A673 (cell line): ENCODE measurements at regions not wholly inside any gene's neighbourhood (a gene's known extent, or its start where the extent isn't known, plus 50 kb on each side); places are given as distances from the start of the nearest gene placed in this dataset.

Experiments
- BruUV-seq: library from RNA; stranded (reverse); fragments of 400-500 nt; replicated peaks from 2 replicates; lab custom pipeline; 2021; lab: Mats Ljungman, UMichigan
- CTCF ChIA-PET: fragments of 300-600 bp; sonication (Branson Sonifier 250); formaldehyde crosslinking; loops from one replicate; lab custom pipeline; 2022; ENCODE audit warnings: antibody characterized with exemption; lab: Charles Lee
- POLR2A ChIA-PET: fragments of 300-600 bp; sonication (Branson Sonifier 250); formaldehyde crosslinking; loops from one replicate; lab custom pipeline; 2022; ENCODE audit warnings: antibody characterized with exemption; ENCODE audit not compliant: low non-redundant PET; lab: Charles Lee
- DNase-seq: peaks from one replicate; pipeline ENCODE4 v3.0.0-alpha.2; 2015; ENCODE audit warnings: low spot score
- H3K27ac ChIP-seq: fragments of 200-600 bp; sonication (generic); 2 replicates; pipeline ENCODE4 v1.5.1; 2016; ENCODE audit warnings: mixed run types, low read depth, mild to moderate bottlenecking, mixed read lengths, antibody characterized with exemption, low read length; ENCODE audit not compliant: poor library complexity, severe bottlenecking
- H3K27me3 ChIP-seq: fragments of 200-600 bp; sonication (generic); replicated peaks from 2 replicates; pipeline ENCODE4 v1.6.1; 2017; ENCODE audit warnings: mixed run types, low read depth, mild to moderate bottlenecking, mixed read lengths, antibody characterized with exemption, low read length; ENCODE audit not compliant: insufficient read depth, poor library complexity
- H3K36me3 ChIP-seq: fragments of 200-600 bp; sonication (generic); 2 replicates; pipeline ENCODE4 v1.6.1; 2016; ENCODE audit warnings: mixed run types, mild to moderate bottlenecking, mixed read lengths, antibody characterized with exemption, low read length; ENCODE audit not compliant: insufficient read depth, poor library complexity, severe bottlenecking
- H3K4me1 ChIP-seq: fragments of 200-600 bp; sonication (generic); 2 replicates; pipeline ENCODE4 v1.6.1; 2017; ENCODE audit warnings: mixed run types, mild to moderate bottlenecking, mixed read lengths, antibody characterized with exemption, low read length; ENCODE audit not compliant: insufficient read depth, poor library complexity, severe bottlenecking
- H3K4me3 ChIP-seq: fragments of 200-600 bp; sonication (generic); 2 replicates; pipeline ENCODE4 v1.5.1; 2016; ENCODE audit warnings: low read depth, mixed run types, mild to moderate bottlenecking, mixed read lengths, low read length; ENCODE audit not compliant: poor library complexity, severe bottlenecking
- H3K9me3 ChIP-seq: fragments of 200-600 bp; sonication (generic); 2 replicates; pipeline ENCODE4 v1.6.1; 2016; ENCODE audit warnings: mixed run types, low read depth, mild to moderate bottlenecking, mixed read lengths, antibody characterized with exemption, low read length; ENCODE audit not compliant: poor library complexity, severe bottlenecking
- EZH2 ChIP-seq: fragments of 200-600 bp; sonication (generic); IDR thresholded peaks from 2 replicates; pipeline ENCODE4 v1.6.1; 2017; ENCODE audit warnings: borderline replicate concordance, low read depth, mild to moderate bottlenecking, mixed read lengths, antibody characterized with exemption, low read length; ENCODE audit not compliant: poor library complexity, severe bottlenecking
- intact Hi-C: fragments of 100-400 bp; cut with micrococcal nuclease; formaldehyde crosslinking; loops from one replicate; pipeline ENCODE4 v1.10.0; 2022; ENCODE audit not compliant: unreplicated experiment
- TF ChIP-seq, protein P1 (sequence below): fragments of 300-800, 200-600 bp; sonication (generic); conservative IDR thresholded peaks from 2 replicates; pipeline ENCODE4 v1.5.1; 2017; ENCODE audit warnings: low read depth, mild to moderate bottlenecking, antibody characterized with exemption, low read length, moderate library complexity, mixed read lengths

DNA sequence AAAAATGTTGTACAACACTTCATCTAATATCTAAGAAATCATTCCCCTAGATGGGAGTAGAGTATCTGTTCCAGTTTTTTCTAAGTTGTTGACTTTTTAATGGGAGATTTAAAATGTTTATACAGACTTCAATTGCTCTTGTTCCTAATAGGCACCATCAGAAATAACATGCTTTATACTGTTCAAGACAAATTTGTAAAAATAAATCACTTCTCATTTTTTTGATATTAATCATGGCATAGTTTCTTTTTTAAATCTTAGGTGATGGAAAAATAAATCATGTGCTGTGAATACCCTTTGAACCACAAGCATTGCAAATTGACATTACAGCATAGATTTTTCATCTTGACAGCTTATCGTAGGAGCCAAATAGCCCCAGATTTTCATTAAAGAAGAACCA, 473.5 kb upstream of the MGAT4C start:
- CTCF ChIA-PET = no interaction called here
- Histone ChIP-seq H3K27ac (no peak overlapping the region), H3K9me3 (no peaks in the 10 kb centered on the region), H3K4me1 (no peaks in the 10 kb centered on the region), H3K27me3 (no peaks in the 10 kb centered on the region), H3K36me3 (no peaks in the 10 kb centered on the region), H3K4me3 (no peak overlapping the region)
- POLR2A ChIA-PET = no interaction called here
- no TSS peak for BruUV-seq
- intact Hi-C loops = no loop called here
- DNase-seq = no peak
- TF ChIP-seq, protein P1, sequence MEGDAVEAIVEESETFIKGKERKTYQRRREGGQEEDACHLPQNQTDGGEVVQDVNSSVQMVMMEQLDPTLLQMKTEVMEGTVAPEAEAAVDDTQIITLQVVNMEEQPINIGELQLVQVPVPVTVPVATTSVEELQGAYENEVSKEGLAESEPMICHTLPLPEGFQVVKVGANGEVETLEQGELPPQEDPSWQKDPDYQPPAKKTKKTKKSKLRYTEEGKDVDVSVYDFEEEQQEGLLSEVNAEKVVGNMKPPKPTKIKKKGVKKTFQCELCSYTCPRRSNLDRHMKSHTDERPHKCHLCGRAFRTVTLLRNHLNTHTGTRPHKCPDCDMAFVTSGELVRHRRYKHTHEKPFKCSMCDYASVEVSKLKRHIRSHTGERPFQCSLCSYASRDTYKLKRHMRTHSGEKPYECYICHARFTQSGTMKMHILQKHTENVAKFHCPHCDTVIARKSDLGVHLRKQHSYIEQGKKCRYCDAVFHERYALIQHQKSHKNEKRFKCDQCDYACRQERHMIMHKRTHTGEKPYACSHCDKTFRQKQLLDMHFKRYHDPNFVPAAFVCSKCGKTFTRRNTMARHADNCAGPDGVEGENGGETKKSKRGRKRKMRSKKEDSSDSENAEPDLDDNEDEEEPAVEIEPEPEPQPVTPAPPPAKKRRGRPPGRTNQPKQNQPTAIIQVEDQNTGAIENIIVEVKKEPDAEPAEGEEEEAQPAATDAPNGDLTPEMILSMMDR = no peak
- no peak for TF ChIP-seq EZH2

DNA sequence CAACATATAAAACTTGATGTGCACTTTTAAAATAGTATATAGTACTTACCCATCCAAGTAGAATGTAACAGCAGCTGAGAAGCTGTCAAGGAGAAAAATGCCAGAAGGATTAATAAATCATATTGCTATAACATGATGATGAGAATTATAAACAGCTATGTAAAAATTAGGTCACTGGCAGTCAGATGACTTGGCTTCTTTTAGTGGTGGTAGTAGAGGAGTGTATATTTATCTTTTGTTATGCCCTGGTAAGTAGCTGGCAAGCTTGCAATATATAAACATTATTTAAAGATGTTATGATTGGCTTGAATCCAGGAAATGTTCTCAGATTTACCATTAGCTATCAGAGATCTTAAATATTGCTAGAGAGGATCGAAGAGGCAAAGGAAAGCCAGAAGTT, 471.0 kb upstream of the MGAT4C start:
- ChIA-PET CTCF (no interaction called here), POLR2A (no interaction called here)
- TF ChIP-seq EZH2 = no peak
- TF ChIP-seq, protein P1 = no peak
- H3K36me3 ChIP-seq = no peaks in the 10 kb centered on the region
- no peaks in the 10 kb centered on the region for H3K9me3 ChIP-seq
- no peak overlapping the region for H3K4me3 ChIP-seq
- H3K27me3 ChIP-seq = no peaks in the 10 kb centered on the region
- H3K4me1 ChIP-seq = no peaks in the 10 kb centered on the region
- intact Hi-C loops = no loop called here
- H3K27ac ChIP-seq = no peak overlapping the region
- BruUV-seq = no TSS peak
- no peak for DNase-seq

DNA sequence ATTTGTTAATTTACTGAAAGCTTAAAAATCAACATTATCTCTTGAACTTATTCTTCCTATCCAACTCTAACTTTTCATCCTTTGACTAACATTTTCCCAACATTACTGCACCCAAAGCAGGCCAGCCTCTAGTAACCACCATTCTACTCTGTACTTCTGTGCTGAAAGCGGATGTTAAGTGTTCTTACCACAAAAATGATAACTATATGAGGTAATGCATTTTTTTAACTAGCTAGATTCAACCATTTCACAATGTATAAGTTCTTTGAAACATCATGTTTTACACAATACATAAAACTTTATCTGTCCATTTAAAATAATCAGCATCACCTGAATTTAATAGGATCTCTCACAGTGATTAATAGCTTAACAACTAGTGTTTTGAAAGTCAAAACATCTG, 468.5 kb upstream of the MGAT4C start:
- TF ChIP-seq, protein P1 = no peak
- TF ChIP-seq EZH2 = no peak
- CTCF ChIA-PET = no interaction called here
- H3K27me3 ChIP-seq = no peaks in the 10 kb centered on the region

More for the DNA sequence above, 468.5 kb upstream of the MGAT4C start:
- POLR2A ChIA-PET = no interaction called here
- no peaks in the 10 kb centered on the region for H3K36me3 ChIP-seq
- no peaks in the 10 kb centered on the region for H3K9me3 ChIP-seq
- no peaks in the 10 kb centered on the region for H3K4me1 ChIP-seq
- DNase-seq = no peak
- intact Hi-C loops = no loop called here
- BruUV-seq = no TSS peak
- H3K4me3 ChIP-seq = no peak overlapping the region
- H3K27ac ChIP-seq = no peak overlapping the region
